K562 (cell line): ENCODE measurements at regions not wholly inside any gene's neighbourhood (a gene's known extent, or its start where the extent isn't known, plus 50 kb on each side); places are given as distances from the start of the nearest gene placed in this dataset.

ENCODE experiments used
- ATAC-seq: fragments of 200-7000 bp; cut with Tn5 transposase; 3 replicates; pipeline ENCODE4 v1.9.1; 2020; ENCODE audit warnings: moderate library complexity
- BruUV-seq: library from RNA; stranded (reverse); fragments of 400-500 nt; replicated peaks from 2 replicates; lab custom pipeline; 2021; lab: Mats Ljungman, UMichigan
- CTCF ChIA-PET: fragments of 300-600 bp; formaldehyde crosslinking; extraction: SDS; loops from one replicate; lab custom pipeline; 2021; ENCODE audit warnings: low intra/inter-chr PET ratio; lab: Yijun Ruan, JAX
- POLR2A ChIA-PET: fragments of 300-600, 350-650 bp; sonication (Branson Sonifier 250); formaldehyde crosslinking; extraction: SDS; loops from one replicate; lab custom pipeline; 2021; ENCODE audit warnings: antibody characterized with exemption, inconsistent platforms; lab: Yijun Ruan, JAX
- DNase-seq, 4 experiments: peaks; one replicate each; pipeline versions ENCODE4 v3.0.0 to v3.0.0-alpha.2; 2011 to 2018; ENCODE audit warnings: low spot score in 3 of 4, mixed read lengths in 3 of 4; ENCODE audit errors: extremely low read depth in 1 of 4
- FAIRE-seq: peaks from 2 replicates; lab custom pipeline; 2011; peaks lifted over from hg19 to GRCh38; lab: Jason Lieb, UNC
- H2AFZ ChIP-seq: 2 replicates; pipeline ENCODE4 v1.6.0; 2011; ENCODE audit warnings: low read depth, low read length, control low read depth, inconsistent platforms
- H3K27ac ChIP-seq: fragments of 200-600 bp; 3 replicates; pipeline ENCODE4 v1.8.0; 2011; ENCODE audit warnings: low read depth, mild to moderate bottlenecking, control low read depth, inconsistent platforms, low read length, moderate library complexity, mixed read lengths; ENCODE audit errors: extremely low read depth
- H3K27me3 ChIP-seq, 2 experiments: fragments of 300-600 bp in 1 of 2; 2 replicates in 1 of 2; 3 replicates in 1 of 2; pipeline versions ENCODE4 v1.6.0 to v1.8.0; 2011; ENCODE audit warnings: inconsistent platforms in 2 of 2, low read length in 2 of 2, mild to moderate bottlenecking in 1 of 2, mixed read lengths in 1 of 2, moderate library complexity in 1 of 2; ENCODE audit not compliant: control insufficient read depth in 2 of 2, insufficient read depth in 2 of 2
- H3K36me3 ChIP-seq: fragments of 300-600 bp; 3 replicates; pipeline ENCODE4 v1.8.0; 2011; ENCODE audit warnings: mild to moderate bottlenecking, low read length, inconsistent platforms; ENCODE audit not compliant: control insufficient read depth, insufficient read depth
- H3K4me1 ChIP-seq, 2 experiments: fragments of 200-600 bp in 1 of 2; replicated peaks in 1 of 2; 2 replicates in 1 of 2; 3 replicates in 1 of 2; pipeline versions ENCODE4 v1.5.1 to v1.8.0; 2011; ENCODE audit warnings: inconsistent platforms in 2 of 2, low read length in 2 of 2, mild to moderate bottlenecking in 1 of 2, mixed read lengths in 1 of 2, moderate library complexity in 1 of 2; ENCODE audit not compliant: control insufficient read depth in 2 of 2, insufficient read depth in 2 of 2
- H3K4me2 ChIP-seq: 2 replicates; pipeline ENCODE4 v1.6.1; 2011; ENCODE audit warnings: low read length, control low read depth, inconsistent platforms, mixed read lengths; ENCODE audit not compliant: insufficient read depth
- H3K4me3 ChIP-seq: fragments of 200-600 bp; sonication (generic), shearing (Covaris generic); 2 replicates; pipeline ENCODE4 v1.5.1; 2016; ENCODE audit warnings: control low read depth, inconsistent platforms
- H3K79me2 ChIP-seq: fragments of 200-600 bp; 3 replicates; pipeline ENCODE4 v1.8.0; 2011; ENCODE audit warnings: low read length, inconsistent platforms; ENCODE audit not compliant: control insufficient read depth, insufficient read depth
- H3K9ac ChIP-seq, 2 experiments: 2 replicates each; pipeline versions ENCODE4 v1.6.0 to v1.6.1; 2011; ENCODE audit warnings: low read depth in 2 of 2, low read length in 2 of 2, control low read depth in 1 of 2, inconsistent platforms in 1 of 2, mild to moderate bottlenecking in 1 of 2, mixed read lengths in 1 of 2; ENCODE audit not compliant: insufficient read depth in 1 of 2
- H3K9me1 ChIP-seq: one replicate; pipeline ENCODE4 v1.6.0; 2011; ENCODE audit warnings: inconsistent platforms, mild to moderate bottlenecking, low read length, moderate library complexity; ENCODE audit not compliant: control insufficient read depth, insufficient read depth
- H3K9me3 ChIP-seq: replicated peaks from 2 replicates; pipeline ENCODE4 v1.5.1; 2011; ENCODE audit warnings: low read depth, low read length, inconsistent platforms; ENCODE audit not compliant: control insufficient read depth, insufficient read depth
- H4K20me1 ChIP-seq: replicated peaks from 2 replicates; pipeline ENCODE4 v1.6.1; 2011; ENCODE audit warnings: low read length, inconsistent platforms, mixed read lengths; ENCODE audit not compliant: control insufficient read depth, insufficient read depth
- ATF1 ChIP-seq, 2 experiments: fragments of 450-650 bp in 1 of 2; IDR thresholded peaks; 2 replicates each; pipeline ENCODE4 v1.6.1; 2016; ENCODE audit warnings: missing compliant biosample characterization in 1 of 2, missing genetic modification characterization in 1 of 2
- CUX1 ChIP-seq: fragments of 200-800 bp; sonication (Bioruptor generic); IDR thresholded peaks from 2 replicates; pipeline ENCODE4 v1.6.1; 2016; ENCODE audit warnings: missing genetic modification characterization, missing compliant biosample characterization
- ELF4 ChIP-seq: fragments of 450-650 bp; formaldehyde crosslinking; IDR thresholded peaks from 2 replicates; pipeline ENCODE4 v1.4.0; 2022; ENCODE audit warnings: missing genetic modification characterization
- GABPB2 ChIP-seq: fragments of 250-450 bp; sonication (Bioruptor Pico); conservative IDR thresholded peaks from 2 replicates; pipeline ENCODE4 v1.5.1; 2021; ENCODE audit warnings: mild to moderate bottlenecking
- GATA2 ChIP-seq: sonication (generic); formaldehyde crosslinking; IDR thresholded peaks from 2 replicates; pipeline ENCODE4 v1.4.0; 2020; ENCODE audit warnings: mild to moderate bottlenecking, missing genetic modification reagents
- HDAC2 ChIP-seq: fragments of 450-650 bp; IDR thresholded peaks from 2 replicates; pipeline ENCODE4 v1.6.1; 2016; ENCODE audit warnings: mild to moderate bottlenecking
- KLF6 ChIP-seq: fragments of 250-450 bp; sonication (Bioruptor Pico); IDR thresholded peaks from 2 replicates; pipeline ENCODE4 v1.4.0; 2020; ENCODE audit warnings: mild to moderate bottlenecking, moderate library complexity, borderline replicate concordance
- MEF2A ChIP-seq: IDR thresholded peaks from 2 replicates; pipeline ENCODE4 v1.6.1; 2011; ENCODE audit warnings: low read depth, mild to moderate bottlenecking, low read length, moderate library complexity; ENCODE audit not compliant: control insufficient read depth
- NCOA4 ChIP-seq: fragments of 450-650 bp; IDR thresholded peaks from 2 replicates; pipeline ENCODE4 v1.6.1; 2018; ENCODE audit warnings: mild to moderate bottlenecking; ENCODE audit not compliant: partially characterized antibody
- SIN3A ChIP-seq, 2 experiments: fragments of 150-350 bp in 1 of 2; IDR thresholded peaks; 2 replicates each; pipeline ENCODE4 v1.6.1; 2011 to 2016; ENCODE audit warnings: borderline replicate concordance in 2 of 2, low read depth in 2 of 2, low read length in 2 of 2, mild to moderate bottlenecking in 2 of 2, moderate library complexity in 2 of 2; ENCODE audit not compliant: control insufficient read depth in 1 of 2
- SREBF1 ChIP-seq: fragments of 150-350 bp; IDR thresholded peaks from 2 replicates; pipeline ENCODE4 v1.6.1; 2014; ENCODE audit warnings: antibody characterized with exemption, low read depth, low read length, borderline replicate concordance
- YBX1 ChIP-seq: fragments of 450-650 bp; IDR thresholded peaks from 2 replicates; pipeline ENCODE4 v1.7.1; 2016; ENCODE audit warnings: mild to moderate bottlenecking
- ZC3H11A ChIP-seq: IDR thresholded peaks from 2 replicates; pipeline ENCODE4 v1.6.1; 2012; ENCODE audit warnings: low read depth, low read length, improper control_type of control experiment
- ZNF174 ChIP-seq: fragments of 250-450 bp; sonication (Bioruptor Pico); IDR thresholded peaks from 2 replicates; pipeline ENCODE4 v1.4.0; 2020; ENCODE audit warnings: mild to moderate bottlenecking
- ZNF197 ChIP-seq: fragments of 200-800 bp; sonication (Bioruptor generic); IDR thresholded peaks from 2 replicates; pipeline ENCODE4 v1.6.1; 2016; ENCODE audit warnings: low read depth, missing genetic modification characterization, missing compliant biosample characterization
- ZNF311 ChIP-seq: fragments of 250-450 bp; sonication (Bioruptor Pico); IDR thresholded peaks from 2 replicates; pipeline ENCODE4 v1.4.0; 2020; ENCODE audit warnings: mild to moderate bottlenecking, moderate library complexity
- ZNF785 ChIP-seq: fragments of 250-450 bp; sonication (Bioruptor Pico); IDR thresholded peaks from 2 replicates; pipeline ENCODE4 v1.4.0; 2020; ENCODE audit warnings: mild to moderate bottlenecking
- WGBS: fragments of 100-300 bp; shearing (Covaris generic); methylation state at CpG from one replicate; pipeline ENCODE4 v1.1.6; 2016; ENCODE audit warnings: low coverage, mixed read lengths; ENCODE audit not compliant: insufficient coverage; ENCODE audit errors: missing lambda C conversion rate; 5-methylcytosine and 5-hydroxymethylcytosine counted together
- in situ Hi-C: fragments of 300-500 bp; cut with MboI; formaldehyde crosslinking; loops from 4 replicates; pipeline ENCODE4 v1.15.0; 2018; ENCODE audit warnings: inconsistent platforms, mixed read lengths
- intact Hi-C: fragments of 100-400 bp; cut with micrococcal nuclease; formaldehyde crosslinking; loops from 2 replicates; pipeline ENCODE4 v1.14.2; 2022
- TF ChIP-seq, protein P1 (sequence below), 2 experiments: fragments of 450-650 bp; IDR thresholded peaks; 2 replicates each; pipeline ENCODE4 v1.6.1; 2016

GRCh38 chr7:83280671-83281070, 118.0 kb upstream of the PCLO start:
- DNase-seq = no peak
- in situ Hi-C loops = no loop called here
- TF ChIP-seq ZC3H11A (no peak), MEF2A (no peak), SREBF1 (no peak), ZNF311 (CRISPR knock-in tag) (no peak), KLF6 (CRISPR knock-in tag) (no peak), CUX1 (CRISPR knock-in tag) (no peak), ZNF174 (CRISPR knock-in tag) (no peak), HDAC2 (no peak), ZNF197 (CRISPR knock-in tag) (no peak), YBX1 (no peak), ATF1 (CRISPR knock-in tag; IDR thresholded peaks at IDR 0.05) (no peak), ATF1 (tag; IDR thresholded peaks at IDR 0.05) (no peak), ELF4 (no peak), ZNF785 (CRISPR knock-in tag) (no peak), SIN3A (IDR thresholded peaks at IDR 0.05; ENCODE audit: borderline replicate concordance in 2 of 2, control insufficient read depth in 1 of 2, low read depth in 2 of 2, low read length in 2 of 2) (no peak), GABPB2 (no peak), GATA2 (CRISPR knock-in tag) (no peak), NCOA4 (no peak)
- TF ChIP-seq, protein P1, sequence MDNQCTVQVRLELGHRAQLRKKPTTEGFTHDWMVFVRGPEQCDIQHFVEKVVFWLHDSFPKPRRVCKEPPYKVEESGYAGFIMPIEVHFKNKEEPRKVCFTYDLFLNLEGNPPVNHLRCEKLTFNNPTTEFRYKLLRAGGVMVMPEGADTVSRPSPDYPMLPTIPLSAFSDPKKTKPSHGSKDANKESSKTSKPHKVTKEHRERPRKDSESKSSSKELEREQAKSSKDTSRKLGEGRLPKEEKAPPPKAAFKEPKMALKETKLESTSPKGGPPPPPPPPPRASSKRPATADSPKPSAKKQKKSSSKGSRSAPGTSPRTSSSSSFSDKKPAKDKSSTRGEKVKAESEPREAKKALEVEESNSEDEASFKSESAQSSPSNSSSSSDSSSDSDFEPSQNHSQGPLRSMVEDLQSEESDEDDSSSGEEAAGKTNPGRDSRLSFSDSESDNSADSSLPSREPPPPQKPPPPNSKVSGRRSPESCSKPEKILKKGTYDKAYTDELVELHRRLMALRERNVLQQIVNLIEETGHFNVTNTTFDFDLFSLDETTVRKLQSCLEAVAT (IDR thresholded peaks at IDR 0.05) = no peak
- WGBS = 0% methylated on average over 2 of the region's 2 CpGs
- Histone ChIP-seq H3K27me3 (no peaks in the 10 kb centered on the region), H3K4me2 (no peak overlapping the region), H3K36me3 (no peaks in the 10 kb centered on the region), H3K9me1 (no peaks in the 10 kb centered on the region), H2AFZ (no peak overlapping the region), H3K9me3 (no peaks in the 10 kb centered on the region; the same call in 1 of the 2 replicates), H3K4me3 (no peak overlapping the region), H3K4me1 (no peaks in the 10 kb centered on the region), H3K9ac (no peak overlapping the region), H4K20me1 (no peaks in the 10 kb centered on the region), H3K79me2 (no peaks in the 10 kb centered on the region), H3K27ac (no peak overlapping the region)
- intact Hi-C loops = no loop called here
- no peak for ATAC-seq
- POLR2A ChIA-PET = no interaction called here
- FAIRE-seq = no peak
- BruUV-seq = no TSS peak
- CTCF ChIA-PET = no interaction called here
